Esophagus muscularis mucosa (tissue), 4 donors: ENCODE measurements at regions not wholly inside any gene's neighbourhood (a gene's known extent, or its start where the extent isn't known, plus 50 kb on each side); places are given as distances from the start of the nearest gene placed in this dataset.

ENCODE experiments used
- CTCF ChIP-seq, 3 experiments: fragments of 200-600 bp in 2 of 3; fragments of 450-650 bp in 1 of 3; sonication (generic) in 2 of 3; IDR thresholded peaks; one replicate each; pipeline ENCODE4 v1.5.1; 2017 to 2019; ENCODE audit warnings: antibody characterized with exemption in 3 of 3, mild to moderate bottlenecking in 2 of 3, moderate library complexity in 1 of 3
- EP300 ChIP-seq: sonication (generic); formaldehyde crosslinking; IDR thresholded peaks from one replicate; pipeline ENCODE4 v1.6.1; 2017; ENCODE audit warnings: antibody characterized with exemption
- POLR2A ChIP-seq: fragments of 450-650 bp; IDR thresholded peaks from one replicate; pipeline ENCODE4 v1.6.1; 2017; ENCODE audit warnings: antibody characterized with exemption, moderate library complexity, mild to moderate bottlenecking, low read depth
- POLR2AphosphoS5 ChIP-seq, 2 donors: sonication (generic); formaldehyde crosslinking; IDR thresholded peaks; one replicate each; pipeline ENCODE4 v1.6.1; 2017; ENCODE audit warnings: antibody characterized with exemption in 2 of 2

GRCh38 chr18:22296304-22296703 is 121.4 kb downstream of the CTAGE1 start:
- TF ChIP-seq POLR2A, result no peak
- no peak for TF ChIP-seq CTCF (IDR thresholded peaks at IDR 0.05)
- TF ChIP-seq EP300, result no peak
- no peak for TF ChIP-seq POLR2AphosphoS5 (IDR thresholded peaks at IDR 0.05)
